GM18867 (cell line): ENCODE measurements at regions not wholly inside any gene's neighbourhood (a gene's known extent, or its start where the extent isn't known, plus 50 kb on each side); places are given as distances from the start of the nearest gene placed in this dataset.
"Not testable (repeated sequence)": the region's sequence is repeated elsewhere in the genome, so short reads cannot be mapped to it uniquely, and the experiment has no call there.

Experiments used
- ATAC-seq: cut with Tn5 transposase; IDR thresholded peaks from one replicate; pipeline ENCODE4 v1.9.1; 2021; ENCODE audit warnings: mild to moderate bottlenecking, moderate library complexity; ENCODE audit not compliant: unreplicated experiment

DNA sequence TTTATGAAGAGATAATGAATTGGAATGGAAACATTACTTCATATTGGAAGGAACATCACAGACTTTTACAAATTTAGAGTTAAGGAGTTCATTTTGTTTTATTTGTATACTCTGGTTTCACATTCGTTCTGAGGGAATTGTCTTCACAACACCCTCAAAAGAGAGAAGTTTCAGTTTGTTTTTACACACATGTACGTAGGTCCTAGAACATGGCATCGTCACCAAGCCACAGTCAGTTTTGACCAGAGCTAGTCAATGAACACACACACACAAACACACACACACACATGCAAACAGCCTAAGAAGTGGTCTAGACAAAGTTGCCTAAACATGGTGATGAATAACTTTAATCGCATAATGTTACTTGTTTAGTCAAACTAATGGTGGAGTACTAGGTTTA, 427.9 kb upstream of the BCHE start:
- no peak for ATAC-seq

- ATAC-seq = no peak
These were observed 426.2 kb upstream of the BCHE start for GRCh38 chr3:166263460-166263859.

- ATAC-seq = not testable (repeated sequence)
These were observed 421.1 kb upstream of the BCHE start for GRCh38 chr3:166258293-166258850.

DNA sequence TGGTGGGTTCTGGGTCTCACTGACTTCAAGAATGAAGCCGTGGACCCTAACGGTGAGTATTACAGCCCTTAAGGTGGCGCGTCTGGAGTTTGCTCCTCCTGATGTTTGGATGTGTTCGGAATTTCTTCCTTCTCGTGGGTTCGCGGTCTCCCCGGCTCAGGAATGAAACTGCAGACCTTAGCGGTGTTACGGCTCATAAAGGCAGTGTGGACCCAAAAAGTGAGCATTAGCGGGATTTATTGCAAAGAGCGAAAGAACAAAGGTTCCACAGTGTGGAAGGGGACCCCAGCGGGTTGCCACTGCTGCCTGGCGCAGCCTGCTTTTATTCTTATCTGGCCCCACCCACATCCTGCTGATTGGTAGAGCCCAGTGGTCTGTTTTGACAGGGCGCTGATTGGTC, 420.5 kb upstream of the BCHE start:
- ATAC-seq = no peak

DNA sequence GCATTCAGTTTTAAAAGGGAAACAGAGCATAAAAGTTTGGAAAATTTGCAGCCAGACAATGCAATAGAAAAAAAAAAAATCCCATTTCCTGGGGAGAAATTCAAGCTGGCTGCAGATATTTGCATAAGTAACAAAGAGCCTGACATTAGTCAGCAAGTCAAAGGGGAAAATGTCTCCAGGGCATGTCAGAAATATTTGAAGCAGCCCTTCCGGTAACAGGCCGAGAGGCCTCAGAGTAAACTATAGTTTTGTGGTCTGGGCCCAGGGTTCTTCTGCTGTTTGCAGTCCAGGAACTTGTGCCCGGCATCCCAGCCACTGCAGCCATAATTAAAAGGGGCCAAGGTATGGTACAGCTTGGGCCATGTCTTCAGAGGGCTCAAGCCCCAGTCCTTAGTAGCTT, 411.6 kb upstream of the BCHE start:
- no peak for ATAC-seq

DNA sequence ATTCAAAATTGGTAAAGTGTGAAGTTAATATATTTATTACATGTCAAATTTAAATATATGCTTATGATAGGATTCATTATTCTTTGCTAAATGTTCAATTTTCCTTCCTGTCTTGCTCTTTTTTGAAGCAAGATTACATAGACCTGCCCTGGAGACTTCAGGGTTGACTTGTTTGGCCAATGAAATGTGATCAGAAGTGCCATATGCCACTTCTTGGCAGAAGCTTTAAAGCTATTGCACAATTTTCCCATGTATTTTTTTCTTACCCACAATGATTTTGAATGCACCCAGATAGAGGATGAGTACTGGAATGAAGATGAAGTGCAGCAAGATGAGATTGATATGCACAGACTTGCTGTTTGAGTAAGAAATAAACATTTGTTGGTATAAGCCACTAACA, 406.3 kb upstream of the BCHE start:
- ATAC-seq = no peak

DNA sequence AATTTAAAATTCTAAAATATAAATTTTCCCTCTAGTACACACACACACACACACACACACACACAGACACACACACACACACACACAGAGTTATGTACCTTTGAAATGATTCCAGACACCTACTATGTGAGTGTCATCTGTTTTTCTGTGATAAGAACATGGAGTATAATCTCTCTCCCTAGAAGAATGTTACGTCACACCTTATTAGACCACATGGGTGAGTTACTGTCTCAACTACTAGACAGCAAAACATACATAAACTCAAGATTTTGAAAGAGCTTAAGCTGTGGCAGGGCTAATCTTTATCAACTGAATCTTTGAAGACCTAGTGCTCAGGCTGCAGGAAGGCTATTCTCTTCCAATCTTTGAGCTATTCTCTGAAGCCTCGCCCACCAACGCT, 385.9 kb upstream of the BCHE start:
- no peak for ATAC-seq

- no peak for ATAC-seq
These were observed 374.2 kb upstream of the BCHE start for GRCh38 chr3:166211451-166211850.

DNA sequence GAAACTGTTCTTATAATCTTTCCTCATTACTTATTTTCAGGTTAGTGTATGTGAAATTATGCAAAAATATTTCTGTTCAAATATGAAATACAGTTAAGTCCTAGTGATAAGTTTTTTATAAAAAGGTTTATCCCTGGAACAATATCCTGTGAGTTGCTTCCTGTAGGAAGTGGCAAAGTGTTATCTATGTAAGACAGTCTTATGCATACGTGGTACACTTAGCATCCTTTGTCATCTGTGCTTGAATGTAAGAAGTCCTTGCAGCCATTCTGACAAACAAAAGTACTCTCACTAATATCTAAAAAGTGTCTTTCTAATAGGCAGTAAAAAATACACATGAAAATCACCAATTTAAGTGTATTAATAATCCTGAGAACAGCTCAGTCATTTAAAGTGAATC, 372.5 kb upstream of the BCHE start:
- ATAC-seq = no peak

GRCh38 chr3:166205158-166205557, 367.9 kb upstream of the BCHE start:
- no peak for ATAC-seq

- ATAC-seq = no peak
These were observed 364.3 kb upstream of the BCHE start for GRCh38 chr3:166201476-166201875.

GRCh38 chr3:166199491-166199890, 362.3 kb upstream of the BCHE start:
- no peak for ATAC-seq

DNA sequence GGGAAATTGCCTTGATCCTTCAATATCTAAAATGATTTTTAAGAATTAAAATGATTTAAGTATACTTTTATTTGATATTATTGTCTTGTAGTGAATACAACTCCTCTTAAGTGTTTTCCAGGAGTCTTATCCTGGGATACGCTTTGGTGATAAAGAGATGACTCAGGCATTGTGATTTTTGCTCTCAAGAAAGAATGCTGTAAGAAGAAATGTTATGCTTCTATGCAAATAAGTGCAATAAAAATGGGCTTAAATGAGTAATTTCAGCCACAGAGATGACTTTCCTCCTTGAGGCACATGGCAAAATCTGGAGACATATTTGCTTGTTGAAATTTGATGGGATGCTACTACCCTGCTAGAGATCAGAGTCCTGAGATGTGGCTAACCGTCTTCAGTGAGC, 358.6 kb upstream of the BCHE start:
- ATAC-seq = no peak

- no peak for ATAC-seq
These were observed 354.2 kb upstream of the BCHE start for GRCh38 chr3:166191411-166191810.

DNA sequence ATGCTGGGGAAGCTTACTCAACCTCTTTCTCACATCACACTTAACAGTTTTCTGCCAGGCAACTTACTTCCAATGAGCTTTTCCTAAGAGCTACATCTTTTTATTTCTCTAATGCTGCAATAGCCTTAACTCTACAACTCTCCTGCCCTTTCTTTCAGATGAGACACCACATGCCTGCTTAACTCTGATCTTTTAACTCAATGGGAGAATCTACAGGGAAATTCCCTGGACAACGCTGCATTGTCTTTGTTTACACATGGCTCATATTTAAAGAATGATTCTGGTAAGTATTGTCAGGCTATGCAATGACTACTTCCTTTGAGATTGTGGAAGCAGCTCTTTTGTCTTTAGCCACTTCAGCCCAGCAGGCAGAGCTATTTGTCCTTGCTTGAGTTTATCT, 353.1 kb upstream of the BCHE start:
- ATAC-seq = no peak

DNA sequence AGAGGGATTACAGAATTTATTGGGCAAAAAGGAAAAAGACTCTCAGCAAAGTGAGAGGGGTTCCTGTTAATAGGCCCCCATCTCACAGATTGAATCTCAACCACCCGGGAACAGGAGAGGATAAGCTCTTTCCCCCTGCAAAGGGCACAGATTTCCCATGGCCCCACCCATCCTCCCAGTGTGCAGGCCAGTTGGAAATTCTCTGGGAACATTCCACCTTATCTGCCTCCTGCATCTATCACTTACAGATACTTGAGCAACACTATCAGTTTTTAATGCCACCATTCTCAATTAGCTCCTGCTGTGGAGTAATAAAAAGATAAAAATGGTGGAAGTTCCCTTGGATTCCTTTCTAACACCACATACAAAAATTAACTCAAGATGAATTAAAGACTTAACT, 350.0 kb upstream of the BCHE start:
- no peak for ATAC-seq

- ATAC-seq = no peak
These were observed 348.8 kb upstream of the BCHE start for GRCh38 chr3:166186003-166186402.

GRCh38 chr3:166177130-166177529, 339.9 kb upstream of the BCHE start:
- no peak for ATAC-seq

DNA sequence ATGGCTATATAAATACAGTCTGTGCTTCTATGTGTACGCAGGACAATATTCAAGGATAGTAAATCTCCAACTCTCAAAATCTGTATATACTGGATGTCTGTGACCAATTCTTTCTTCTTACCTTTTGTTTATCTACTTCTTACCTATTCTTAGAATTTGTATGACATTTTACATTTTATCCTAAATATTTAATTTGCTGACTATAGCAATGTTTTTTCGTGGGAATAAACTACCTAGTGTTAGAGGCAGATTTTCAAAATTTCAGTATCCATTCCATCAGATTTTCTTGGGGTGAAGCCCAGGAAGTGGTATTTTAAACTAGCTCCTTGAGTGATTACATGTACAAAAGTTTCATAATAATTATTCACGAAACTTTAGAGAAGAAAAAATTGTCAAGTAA, 334.5 kb upstream of the BCHE start:
- ATAC-seq = no peak

- no peak for ATAC-seq
These were observed 332.5 kb upstream of the BCHE start for GRCh38 chr3:166169681-166170080.

- no peak for ATAC-seq
These were observed 290.7 kb upstream of the BCHE start for GRCh38 chr3:166127969-166128368.

DNA sequence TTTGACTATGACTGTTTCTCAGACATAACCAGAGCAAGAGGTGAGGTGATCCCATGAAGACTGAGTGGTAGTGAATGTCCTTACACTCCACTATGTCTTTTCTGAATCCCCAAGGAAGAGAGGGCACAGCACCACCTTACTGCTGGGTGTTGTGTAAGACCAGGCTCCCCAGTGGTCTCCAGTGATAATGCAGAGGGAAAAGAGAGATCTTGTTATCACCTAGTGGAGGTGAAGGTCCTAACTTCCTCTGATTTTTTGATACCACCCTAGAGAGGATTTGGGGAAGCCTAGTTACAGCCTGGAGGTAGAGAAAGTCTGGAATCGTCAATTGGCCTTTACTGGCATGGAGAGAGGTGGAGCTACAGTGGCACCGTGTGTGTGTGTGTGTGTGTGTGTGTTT, 288.0 kb upstream of the BCHE start:
- ATAC-seq = no peak

- ATAC-seq = no peak
These were observed 286.4 kb upstream of the BCHE start for GRCh38 chr3:166123576-166123975.

DNA sequence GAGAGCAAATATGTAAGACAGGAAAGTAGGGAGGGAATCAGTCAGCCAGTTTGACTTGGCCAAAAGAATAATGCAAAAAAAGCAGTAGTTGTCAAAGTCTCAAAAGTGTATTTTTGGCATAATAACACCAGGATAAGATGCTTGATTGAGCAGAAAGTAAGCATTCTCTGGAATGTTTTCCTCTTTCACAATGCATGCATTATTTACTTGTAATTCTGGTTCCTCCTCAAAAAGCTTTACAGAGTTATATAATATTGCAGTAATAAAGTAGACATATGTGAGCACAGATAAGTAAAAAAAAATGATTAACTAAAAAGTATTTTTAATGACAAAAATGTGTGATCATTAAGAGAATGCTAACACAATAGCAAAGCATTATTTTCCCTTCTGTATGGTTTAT, 285.9 kb upstream of the BCHE start:
- no peak for ATAC-seq
